ENCODE measurements at regions not wholly inside any gene's neighbourhood (a gene's known extent, or its start where the extent isn't known, plus 50 kb on each side); places are given as distances from the start of the nearest gene placed in this dataset.

GRCh38 chr21:15966651-15967050 is 236.9 kb downstream of the USP25 start:
- TF ChIP-seq CTCF (IDR thresholded peaks at IDR 0.05) = no peak
- TF ChIP-seq POLR2A (IDR thresholded peaks at IDR 0.05) = no peak

Measured in prostate gland (tissue), 2 donors.